ENCODE measurements at regions not wholly inside any gene's neighbourhood (a gene's known extent, or its start where the extent isn't known, plus 50 kb on each side); places are given as distances from the start of the nearest gene placed in this dataset.

DNA sequence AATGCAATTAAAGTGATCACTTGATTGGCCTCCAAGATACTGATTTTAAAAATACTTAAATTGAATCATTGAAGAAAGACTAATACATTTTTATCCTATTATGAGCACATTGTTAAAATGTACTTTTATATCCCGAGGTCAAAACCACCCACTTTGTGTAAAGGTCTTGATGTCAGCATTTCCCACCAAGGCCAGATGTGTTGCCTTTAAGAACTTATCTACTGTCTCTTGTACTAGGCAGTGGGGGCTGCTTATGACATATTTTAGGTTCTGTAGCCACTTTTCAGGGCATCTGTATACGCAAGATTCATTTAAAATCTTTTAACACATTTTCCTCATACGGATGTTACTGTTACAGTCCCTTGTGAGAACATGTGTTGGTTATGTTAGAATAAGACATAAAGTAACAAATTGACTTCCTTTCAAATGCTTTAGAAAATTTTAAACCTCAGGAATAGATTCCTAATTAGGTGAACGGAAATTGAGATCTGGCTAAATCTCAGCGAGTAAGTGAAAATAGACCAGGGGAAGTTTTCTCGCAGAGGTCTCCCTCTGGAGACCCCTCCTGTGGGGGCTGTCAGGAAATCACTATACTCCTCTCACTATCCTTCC lies 456.2 kb downstream of the ADAMTS20 start:
- DNase-seq (ENCODE audit: low spot score) = no peak

DNA sequence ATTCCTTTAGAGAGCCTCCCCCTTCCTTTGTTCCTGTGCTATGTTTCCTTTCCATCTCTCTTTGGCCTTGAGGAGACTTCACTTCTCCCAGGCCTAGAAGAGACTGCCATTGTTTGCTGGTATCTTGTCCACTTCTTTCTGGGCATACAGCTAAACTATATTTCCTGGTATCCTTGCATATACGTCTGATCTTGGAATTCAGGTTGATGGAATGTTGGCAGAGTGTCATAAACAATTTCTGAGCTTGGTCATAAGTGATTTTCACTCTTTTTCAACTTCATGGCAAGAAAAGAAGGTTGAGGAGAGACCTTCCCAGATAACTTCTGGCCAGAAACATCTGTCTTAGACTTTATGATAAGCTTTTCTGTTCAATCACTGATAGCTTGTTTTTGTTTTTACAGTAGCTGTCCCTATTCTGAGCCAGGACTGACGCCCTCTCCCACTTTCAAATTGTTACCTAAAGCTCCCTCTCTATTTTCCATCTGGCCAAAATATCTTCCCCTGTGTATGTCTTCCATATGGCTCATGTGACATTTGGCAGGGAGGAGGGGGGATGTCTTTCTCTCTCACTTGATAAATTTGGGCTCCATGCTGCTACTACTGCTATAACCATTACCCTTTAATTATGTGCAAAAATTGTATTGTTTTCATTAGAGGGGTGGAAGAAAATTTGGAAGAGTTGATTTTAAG lies 457.0 kb downstream of the ADAMTS20 start:
- no peak for DNase-seq (ENCODE audit: low spot score)

DNA sequence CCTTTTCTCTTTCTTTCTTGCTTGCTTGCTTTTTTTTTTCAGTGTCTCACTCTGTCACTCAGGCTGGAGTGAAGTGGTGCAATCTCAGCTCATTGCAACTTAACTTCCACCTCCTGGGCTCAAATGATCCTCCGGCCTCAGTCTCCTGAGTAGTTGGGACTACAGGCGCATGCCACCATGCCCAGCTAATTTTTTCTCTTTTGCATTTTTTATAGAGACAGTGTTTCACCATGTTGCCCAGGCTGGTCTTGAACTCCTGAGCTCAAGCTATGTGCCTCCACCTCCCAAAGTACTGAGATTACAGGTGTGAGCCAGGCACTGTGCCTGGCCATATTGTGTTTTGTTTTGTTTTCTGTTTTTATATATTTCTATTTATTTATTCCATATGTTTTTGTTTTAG lies 461.0 kb downstream of the ADAMTS20 start:
- DNase-seq (ENCODE audit: low spot score) = no peak

DNA sequence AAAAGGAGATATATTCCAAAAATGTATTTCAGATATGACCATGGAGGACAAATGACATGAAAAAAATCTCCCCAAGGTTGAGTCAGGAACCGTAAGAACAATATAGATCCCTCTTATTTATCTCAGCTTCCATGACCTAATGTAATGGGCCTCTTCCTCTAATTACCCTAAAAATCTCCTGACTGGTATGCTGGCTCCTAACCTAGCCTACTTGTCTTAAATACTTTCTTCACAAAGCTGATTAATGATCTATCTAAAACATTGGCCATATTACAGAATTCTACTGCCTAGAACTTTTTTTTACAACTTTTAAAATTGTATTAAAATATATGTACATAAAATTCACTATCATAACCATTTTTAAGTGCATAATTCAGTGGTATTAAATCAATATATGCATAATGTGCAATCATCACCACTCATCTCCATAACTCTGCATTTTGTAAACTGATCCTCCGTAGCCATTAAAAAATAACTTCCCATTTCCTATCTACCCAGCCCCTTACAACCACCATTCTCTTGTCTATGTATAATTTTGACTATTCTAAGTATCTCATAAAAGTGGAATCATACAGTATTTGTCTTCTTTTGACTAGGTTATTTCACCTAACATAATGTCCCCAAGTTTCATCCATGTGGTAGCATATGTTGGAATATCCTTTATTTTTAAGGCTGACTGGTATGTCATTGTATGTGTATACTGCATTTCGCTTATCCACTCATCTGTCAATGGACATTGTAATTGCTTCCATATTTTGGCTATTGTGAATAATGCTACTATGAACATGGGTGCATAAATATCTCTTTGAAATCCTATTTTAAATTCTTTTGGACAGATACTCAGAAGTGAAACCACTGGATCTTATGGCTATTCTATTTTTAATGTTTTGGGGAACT lies 464.6 kb downstream of the ADAMTS20 start:
- DNase-seq (ENCODE audit: low spot score) = no peak

DNA sequence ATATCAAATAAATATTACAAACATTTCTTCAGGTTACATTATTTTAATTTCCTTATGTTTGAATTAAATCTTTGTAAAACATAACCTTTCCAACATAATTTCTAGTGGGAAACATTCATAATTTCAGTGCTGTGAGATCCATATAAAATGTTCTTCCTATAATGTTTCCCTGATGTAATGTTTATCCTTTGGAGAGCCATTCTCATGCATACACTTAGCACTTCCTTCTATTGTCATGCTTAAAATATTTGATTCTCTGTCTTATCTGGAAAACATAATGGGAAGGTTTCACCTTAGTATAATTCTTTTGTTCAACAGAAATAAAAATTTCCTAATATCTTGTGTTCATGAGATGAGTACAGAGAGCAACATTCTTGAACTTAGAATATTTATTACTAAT lies 472.5 kb downstream of the ADAMTS20 start:
- DNase-seq (ENCODE audit: low spot score) = no peak

DNA sequence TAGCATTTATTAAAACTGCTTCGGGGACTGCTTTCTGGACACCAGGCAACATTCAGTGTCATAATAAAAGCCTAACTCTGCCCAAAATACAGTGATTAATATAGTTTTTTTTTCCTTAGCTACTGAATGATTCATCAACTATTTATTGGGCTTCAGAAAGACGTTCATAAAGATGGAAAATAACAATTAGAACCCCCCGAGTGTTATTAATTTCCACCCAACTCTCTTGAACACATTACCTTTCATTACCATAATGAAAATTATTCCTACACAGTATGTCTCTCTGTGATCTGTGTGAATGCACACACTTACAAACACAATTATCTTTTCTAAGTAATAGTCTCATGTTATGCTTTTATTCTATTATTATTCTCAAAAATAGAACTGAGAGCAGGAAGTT lies 473.0 kb downstream of the ADAMTS20 start:
- DNase-seq (ENCODE audit: low spot score) = no peak

DNA sequence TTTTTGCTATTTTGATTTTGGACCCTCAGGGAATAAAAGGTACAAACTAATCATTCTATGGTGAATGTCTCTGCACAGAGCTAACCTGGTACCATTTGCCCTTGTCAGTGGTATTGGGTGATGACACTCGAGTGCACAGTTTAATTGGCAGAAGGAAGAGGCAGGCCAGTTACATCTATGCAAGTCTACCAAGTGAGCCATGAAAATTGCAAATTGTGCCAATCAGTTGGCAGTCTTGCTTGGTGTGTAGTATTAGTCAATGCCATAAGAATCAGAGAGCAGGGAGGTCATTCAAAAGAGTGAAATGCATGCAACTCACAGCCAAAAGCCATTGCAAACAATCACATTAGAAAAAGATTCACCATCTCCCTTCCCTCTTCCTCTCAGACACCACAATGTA lies 479.6 kb downstream of the ADAMTS20 start:
- DNase-seq (ENCODE audit: low spot score) = no peak

DNA sequence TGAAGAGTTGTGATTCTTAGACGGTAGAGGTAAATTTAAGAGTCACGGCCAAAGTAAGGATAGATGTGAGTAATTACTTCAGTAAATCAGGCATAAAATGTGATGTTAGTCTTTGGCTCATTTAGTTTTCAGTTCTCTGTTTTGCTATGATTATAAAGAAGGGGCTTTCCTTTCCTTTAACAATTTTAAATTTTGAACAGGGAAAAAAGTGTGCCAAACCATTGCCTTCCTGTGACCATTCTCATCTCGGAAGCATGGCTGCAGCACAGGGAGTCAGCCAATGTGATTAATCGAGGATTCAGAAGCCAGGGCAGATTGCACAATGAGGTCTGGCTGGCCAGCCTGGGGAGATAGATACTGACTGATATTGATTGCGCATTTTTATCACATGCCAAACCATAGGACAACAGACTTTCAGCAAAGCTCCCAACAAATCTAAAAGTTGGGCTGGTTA lies 480.2 kb upstream of the PRICKLE1 start:
- no peak for DNase-seq (ENCODE audit: low spot score)

DNA sequence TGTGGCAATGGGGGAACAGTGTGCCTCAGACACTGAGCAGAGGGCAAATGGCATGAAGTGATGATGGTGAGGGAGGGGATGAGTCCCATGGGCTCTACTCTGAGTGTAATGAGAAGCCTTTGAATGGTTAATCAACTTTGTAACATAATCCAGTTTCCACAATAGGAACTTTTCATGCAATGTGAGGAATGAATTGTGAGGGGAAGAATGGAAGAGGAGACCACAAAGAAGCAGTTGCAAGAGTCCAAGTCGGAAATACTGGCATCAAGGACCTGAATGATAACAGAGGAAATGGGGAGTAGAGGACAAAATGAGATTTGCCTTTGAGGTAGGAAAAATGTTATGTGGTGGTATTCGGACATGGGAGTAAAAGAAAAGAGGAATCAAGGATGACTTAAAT lies 476.9 kb upstream of the PRICKLE1 start:
- DNase-seq (ENCODE audit: low spot score) = no peak

DNA sequence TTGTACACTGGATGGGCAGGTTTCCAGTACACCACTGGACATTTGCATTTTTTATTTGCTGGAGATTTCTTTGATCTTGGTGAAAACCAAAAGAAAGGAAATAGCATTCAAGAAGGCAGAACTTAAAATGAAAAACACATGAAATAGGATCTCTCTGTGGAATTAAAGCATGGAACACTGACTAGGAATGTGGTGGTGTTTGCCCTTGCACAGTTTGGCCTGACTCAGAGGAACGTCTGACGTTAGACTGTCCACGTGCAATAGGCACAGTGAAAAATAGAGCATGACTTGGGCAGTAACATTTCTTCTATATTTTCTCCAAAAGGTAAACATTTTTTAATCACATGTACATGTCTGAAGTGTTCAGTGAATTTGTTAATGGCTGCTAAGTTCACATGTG lies 474.1 kb upstream of the PRICKLE1 start:
- no peak for DNase-seq (ENCODE audit: low spot score)

DNA sequence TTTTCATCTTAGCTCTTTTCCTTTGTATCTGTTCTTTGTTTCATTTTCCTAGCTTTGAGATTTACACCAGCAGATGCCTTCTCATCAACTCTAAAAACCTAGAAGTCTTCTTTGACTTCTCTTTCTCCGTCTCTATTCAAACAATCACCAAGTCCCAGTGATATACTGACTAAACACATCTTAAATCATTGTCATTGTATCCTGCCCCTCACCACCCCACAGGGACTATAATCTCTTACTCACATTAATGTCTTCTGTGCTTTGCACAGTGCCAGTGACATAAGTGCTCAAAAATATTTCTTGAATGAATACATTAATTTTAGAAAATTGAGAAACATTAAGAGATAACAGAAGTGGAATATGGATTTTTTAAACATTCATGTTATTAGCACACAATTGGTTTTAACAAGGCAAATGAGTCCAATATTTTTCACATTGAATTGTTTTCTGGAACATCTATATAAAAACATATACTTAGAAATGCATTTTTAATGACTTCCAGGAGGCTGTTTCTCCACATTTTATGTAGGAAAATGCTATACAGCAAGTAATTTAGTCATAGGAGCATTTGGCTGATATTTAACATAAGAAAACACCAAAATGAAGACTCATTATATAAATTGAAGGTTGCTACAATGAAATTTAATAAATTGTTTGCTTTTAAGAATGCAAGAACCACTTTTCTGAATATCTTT lies 472.8 kb upstream of the PRICKLE1 start:
- no peak for DNase-seq (ENCODE audit: low spot score)

DNA sequence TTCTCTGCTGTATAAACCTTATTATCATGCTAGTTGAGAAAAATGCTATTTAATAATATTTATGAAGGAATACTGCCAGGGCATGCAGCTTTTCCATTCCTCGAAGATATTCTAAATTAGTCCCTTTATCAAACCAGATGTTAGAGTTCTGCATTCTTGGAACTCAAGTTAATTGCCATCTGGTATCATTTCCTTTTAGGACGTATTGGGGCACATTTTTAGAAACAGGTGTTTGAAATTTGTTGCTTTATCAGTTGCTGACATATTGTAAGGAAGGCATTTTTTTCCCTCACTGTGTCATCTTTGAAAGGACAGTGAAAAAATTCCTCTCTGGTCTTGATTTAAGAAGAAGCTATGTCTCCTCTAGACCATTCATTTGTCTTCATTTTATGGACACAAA lies 471.2 kb upstream of the PRICKLE1 start:
- no peak for DNase-seq (ENCODE audit: low spot score)

DNA sequence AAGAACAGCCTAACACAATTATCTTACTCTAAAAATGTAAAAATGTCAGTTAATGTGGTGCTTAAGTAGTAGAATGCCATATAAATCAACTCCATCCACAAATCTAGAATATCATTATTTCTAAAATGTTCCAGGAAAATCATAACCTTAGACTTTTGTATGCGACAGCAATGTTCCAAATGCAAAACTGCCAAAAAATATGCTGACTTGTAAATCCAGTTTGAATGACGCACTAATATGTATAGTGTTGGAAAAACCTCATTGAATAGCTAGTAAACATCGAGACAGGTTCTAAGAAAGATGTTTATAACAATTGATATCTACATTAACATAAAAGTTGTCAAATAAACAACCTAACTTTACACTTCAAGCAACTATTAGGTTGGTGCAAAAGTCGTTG lies 469.1 kb upstream of the PRICKLE1 start:
- DNase-seq (ENCODE audit: low spot score) = no peak

DNA sequence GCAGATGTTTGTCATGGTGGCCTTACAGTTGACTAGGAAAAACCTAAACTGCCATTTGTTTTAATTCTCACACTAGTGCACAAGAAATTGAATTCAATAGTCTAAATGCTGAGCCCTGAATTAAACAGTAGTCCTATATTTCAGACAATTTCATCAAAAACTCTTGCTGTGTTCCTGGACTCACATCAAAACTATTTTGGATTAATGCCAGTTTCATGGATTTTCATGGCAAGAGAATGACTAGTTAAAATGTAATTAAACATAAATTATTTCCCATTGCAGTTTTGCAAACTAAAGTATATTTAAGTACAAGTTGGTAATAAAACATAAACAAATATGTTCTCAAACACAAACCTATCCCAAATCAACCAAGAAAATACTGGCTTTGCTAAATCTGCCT lies 468.0 kb upstream of the PRICKLE1 start:
- no peak for DNase-seq (ENCODE audit: low spot score)

DNA sequence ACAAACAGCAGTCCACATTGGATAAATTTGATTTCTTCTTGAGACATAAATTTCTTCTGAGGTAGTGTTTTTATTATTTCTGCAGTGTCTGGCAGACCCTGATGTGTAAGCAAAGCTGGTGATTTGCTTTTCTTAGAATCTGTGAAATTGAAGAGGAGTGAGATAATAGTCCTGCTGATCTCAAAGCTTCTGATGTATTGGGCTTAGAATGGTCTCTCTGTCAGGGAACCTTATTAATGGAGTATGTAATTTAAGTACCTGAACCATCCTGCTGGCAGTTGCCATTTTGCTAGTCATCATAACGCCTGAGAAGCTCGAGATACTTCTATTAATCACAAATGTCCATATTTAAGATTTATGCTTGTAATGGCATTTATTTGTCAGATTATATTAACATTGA lies 464.5 kb upstream of the PRICKLE1 start:
- no peak for DNase-seq (ENCODE audit: low spot score)

DNA sequence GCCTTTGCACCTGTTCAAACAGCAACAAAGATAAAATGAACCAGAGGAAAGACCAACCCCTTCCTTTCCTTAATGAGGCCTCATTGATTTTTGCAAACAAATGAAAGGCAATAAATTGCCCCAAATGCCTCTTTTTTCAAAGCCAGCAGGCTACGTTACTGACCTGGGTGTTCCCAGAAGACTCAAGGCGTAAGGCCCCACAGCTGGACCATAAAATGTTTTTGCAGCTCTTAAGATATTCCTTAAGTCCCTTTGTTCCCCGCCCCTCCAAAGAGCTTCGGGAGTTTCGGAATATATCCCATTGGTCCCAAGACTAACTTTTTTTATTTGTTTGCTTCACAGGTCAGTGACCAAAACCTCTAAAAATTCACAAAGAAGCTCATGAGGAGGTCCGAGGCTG lies 462.9 kb upstream of the PRICKLE1 start:
- DNase-seq (ENCODE audit: low spot score) = no peak

DNA sequence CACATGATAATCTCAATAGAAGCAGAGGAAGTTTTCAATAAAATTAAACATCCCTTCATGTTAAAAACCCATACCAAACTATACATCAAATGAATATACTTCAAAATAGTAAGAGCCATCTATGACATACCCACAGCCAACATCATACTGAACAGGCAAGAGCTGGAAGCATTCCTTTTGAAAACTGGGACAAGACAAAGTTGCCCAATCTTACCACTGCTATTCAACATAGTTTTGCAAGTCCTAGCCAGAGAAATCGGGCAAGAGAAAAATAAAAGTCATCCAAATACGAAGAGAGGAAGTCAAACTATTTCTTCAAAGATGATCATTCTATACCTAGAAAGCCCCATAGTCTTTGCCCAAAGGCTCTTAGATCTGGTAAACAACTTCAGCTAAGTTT lies 454.7 kb upstream of the PRICKLE1 start:
- no peak for DNase-seq (ENCODE audit: low spot score)

DNA sequence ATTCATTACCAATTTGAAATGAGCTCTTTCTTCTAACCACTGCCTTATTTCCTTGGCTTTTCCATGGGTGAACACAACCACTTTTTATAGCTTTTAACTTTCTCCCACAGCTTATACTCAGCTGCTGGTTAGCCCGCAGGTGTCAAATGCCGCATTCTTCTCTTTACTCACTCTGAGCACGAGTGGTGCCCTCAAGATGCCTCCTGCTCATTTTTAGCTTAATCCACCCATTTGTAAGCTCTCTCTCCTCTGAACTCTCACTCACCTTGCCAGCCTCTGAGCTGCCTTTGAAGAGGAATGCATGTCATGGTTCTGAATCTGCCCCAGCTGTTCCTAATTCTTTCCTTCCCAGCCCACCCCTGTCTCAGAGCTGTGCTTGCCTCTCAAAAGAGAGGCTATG lies 449.4 kb upstream of the PRICKLE1 start:
- DNase-seq (ENCODE audit: low spot score) = no peak

DNA sequence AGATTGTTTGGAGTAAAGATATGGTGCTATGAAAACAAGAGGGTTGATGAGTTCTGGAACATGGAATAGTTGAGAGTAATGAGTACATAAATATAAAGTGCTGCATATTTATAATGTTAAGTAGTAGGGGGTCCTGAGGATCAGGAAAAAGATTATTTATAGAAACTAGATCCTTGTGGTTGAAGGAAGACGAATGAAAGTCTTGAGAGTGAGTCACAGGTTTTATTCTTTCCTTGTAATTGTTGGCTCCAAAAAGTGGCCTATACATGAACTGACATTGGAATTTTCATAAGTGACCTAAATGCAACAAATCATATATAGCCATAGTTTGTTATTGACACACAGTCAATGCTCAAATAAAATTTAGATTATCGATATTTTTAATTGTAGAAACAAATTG lies 440.4 kb upstream of the PRICKLE1 start:
- DNase-seq (ENCODE audit: low spot score) = no peak

DNA sequence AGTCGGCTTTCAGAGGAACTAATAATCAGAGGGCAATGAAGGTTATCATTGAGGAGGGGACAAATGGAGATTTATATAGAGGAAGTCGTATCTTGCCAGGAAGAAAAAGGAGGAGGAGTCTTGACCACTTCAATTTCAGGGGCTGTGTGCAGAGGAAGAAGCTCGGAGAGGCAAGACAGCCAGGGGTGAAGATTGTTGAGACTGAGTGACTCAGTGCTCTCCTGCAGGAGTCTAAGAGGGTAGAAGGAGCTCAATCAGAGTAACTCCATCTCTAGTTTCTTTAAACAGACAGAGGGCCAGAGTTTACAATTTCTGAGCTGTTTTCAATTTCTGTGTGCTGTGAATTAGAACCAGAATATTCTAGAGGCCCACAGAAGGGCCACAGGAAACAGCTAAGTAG lies 439.3 kb upstream of the PRICKLE1 start:
- no peak for DNase-seq (ENCODE audit: low spot score)

DNA sequence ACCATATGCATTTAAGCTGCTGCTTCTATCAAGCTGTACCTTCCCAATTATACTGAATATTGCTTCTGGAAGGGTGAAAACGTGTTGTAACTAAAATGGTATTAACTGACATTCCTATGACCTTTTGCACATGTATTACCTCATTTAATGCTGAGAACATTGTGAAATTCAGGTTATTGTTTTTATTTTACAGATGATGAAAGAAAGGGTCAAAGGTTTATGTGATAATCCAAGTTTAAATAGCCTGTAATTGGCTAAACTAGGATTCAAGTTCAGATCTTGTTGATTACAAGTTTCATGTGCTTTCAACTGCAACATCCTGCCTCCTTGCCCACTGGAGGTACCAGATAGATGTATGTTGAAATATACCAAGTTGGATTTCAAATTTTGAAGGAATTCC lies 433.3 kb upstream of the PRICKLE1 start:
- no peak for DNase-seq (ENCODE audit: low spot score)

DNA sequence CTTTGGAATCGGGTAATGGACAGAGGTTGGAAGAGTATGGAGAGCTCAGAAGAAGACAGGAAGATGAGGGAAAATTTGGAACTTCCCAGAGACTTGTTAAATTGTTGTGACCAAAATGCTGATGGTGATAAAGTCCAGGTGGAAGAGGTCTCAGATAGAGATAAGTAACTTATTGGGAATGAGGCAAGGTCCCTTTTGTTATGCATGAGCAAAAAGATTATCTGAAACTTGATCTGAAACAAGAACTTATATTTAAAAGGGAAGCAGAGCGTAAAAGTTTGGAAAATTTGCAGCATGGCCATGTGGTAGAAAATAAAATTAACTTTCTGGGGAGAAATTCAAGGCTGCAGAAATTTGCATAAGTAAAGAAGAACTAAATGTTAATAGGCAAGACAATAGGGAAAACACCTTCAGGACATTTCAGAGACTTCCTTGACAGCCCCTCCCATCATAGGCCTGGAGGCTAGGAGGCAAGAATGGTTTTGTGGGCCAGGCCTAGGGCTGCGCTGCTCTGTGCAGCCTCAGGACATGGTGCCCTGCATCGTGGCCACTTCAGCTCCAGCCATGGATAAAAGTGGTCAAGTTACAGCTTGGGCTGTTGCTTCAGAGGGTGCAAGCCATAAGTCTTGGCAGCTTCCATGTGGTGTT lies 425.7 kb upstream of the PRICKLE1 start:
- no peak for DNase-seq (ENCODE audit: low spot score)

Data from LoVo (cell line).